MM.1S (cell line): ENCODE measurements at regions not wholly inside any gene's neighbourhood (a gene's known extent, or its start where the extent isn't known, plus 50 kb on each side); places are given as distances from the start of the nearest gene placed in this dataset.

Experiments used
- CTCF ChIP-seq: fragments of 300-600 bp; sonication (generic); IDR thresholded peaks from 2 replicates; pipeline ENCODE4 v1.5.1; 2016; ENCODE audit warnings: antibody characterized with exemption, low read length, mixed read lengths
- EZH2 ChIP-seq: fragments of 300-600 bp; sonication (generic); optimal IDR thresholded peaks from 2 replicates; pipeline ENCODE3; 2017; ENCODE audit warnings: low read depth, mild to moderate bottlenecking, antibody characterized with exemption, low read length, mixed read lengths
- EZH2phosphoT487 ChIP-seq: fragments of 300-600 bp; sonication (generic); IDR thresholded peaks from 2 replicates; pipeline ENCODE4 v1.6.1; 2018; ENCODE audit warnings: antibody characterized with exemption, low read length

- TF ChIP-seq CTCF (no peak), EZH2phosphoT487 (no peak), EZH2 (no peak)
Measured at GRCh38 chr10:131041441-131041840, 270.1 kb downstream of the TCERG1L start.
